ENCODE measurements at regions not wholly inside any gene's neighbourhood (a gene's known extent, or its start where the extent isn't known, plus 50 kb on each side); places are given as distances from the start of the nearest gene placed in this dataset.

DNA sequence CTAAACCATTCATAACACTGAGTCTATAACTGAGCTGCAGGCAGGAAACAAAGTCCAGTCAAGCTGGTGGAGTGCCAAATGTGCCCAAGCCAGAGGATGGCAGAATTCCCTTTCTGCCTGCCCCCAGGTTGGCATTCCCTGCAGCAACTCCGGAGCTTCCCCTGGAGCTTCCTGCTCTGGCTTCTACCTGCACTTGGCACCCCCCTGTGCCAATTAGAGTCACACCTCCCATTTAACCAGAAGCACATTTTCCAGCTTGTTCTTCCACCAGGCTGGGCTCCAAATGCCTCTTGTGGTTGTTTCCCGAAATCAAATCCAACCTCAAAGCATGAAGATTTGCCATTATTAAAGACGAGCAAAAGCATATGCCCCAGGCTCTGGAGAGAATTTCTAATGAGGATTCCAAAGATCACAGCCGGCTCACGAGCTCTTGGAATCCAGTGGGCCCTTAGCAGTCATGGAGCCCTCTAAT, 294.5 kb downstream of the RRAGC start:
- Histone ChIP-seq H3K27ac (no peak overlapping the region), H3K36me3 (no peaks in the 10 kb centered on the region), H3K27me3 (peaks cover 18% of the 10 kb centered on the region), H3K9me3 (ENCODE audit: low read depth) (no peaks in the 10 kb centered on the region), H3K4me3 (no peak overlapping the region), H3K4me1 (ENCODE audit: low read depth) (peaks cover 4% of the 10 kb centered on the region)
- no peak for DNase-seq (ENCODE audit: low read depth in 1 of 2, low spot score in 1 of 2)
- no peak for TF ChIP-seq CTCF (IDR thresholded peaks at IDR 0.05; ENCODE audit: low read depth, low read length)

DNA sequence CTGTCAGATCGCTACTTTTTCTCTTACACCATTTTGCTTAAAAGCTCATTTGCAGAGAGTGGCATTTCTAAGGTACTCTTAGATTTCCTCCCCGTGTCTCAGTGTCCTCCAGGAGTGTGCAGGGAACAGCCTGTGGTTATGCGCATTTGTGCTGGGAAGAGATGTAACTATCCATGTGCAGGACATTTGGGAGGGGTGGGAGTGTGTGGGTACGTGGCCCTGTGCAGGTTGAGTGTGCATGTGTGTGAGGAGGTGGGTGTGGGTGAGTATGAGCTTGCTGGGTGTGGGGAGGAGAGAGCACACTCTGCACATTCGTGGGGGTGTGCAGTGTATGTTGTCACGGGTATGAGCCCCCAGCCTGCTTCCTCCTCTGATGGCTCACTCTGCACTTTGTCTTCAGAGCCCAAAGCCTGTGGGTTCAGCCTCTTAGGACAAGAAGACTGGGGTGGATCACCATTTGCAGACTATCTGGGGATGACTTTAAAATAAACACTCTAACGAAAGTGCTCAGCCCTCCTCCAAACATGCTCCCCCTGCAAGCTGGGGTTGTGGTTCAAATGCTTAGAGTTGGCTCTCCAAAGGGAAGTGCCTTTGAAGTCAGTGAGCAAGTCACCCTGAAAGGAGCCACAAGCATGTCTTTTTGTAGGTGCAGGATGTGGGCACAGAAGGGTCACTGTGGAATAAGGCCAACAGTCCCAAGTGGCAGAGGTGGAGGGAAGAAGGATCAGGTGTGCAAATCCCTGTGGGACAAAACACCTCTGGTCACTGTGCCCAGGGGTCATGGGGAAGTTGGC, 295.4 kb downstream of the RRAGC start:
- TF ChIP-seq CTCF (IDR thresholded peaks at IDR 0.05; ENCODE audit: low read depth, low read length) = no peak
- H3K4me3 ChIP-seq = no peak overlapping the region

DNA sequence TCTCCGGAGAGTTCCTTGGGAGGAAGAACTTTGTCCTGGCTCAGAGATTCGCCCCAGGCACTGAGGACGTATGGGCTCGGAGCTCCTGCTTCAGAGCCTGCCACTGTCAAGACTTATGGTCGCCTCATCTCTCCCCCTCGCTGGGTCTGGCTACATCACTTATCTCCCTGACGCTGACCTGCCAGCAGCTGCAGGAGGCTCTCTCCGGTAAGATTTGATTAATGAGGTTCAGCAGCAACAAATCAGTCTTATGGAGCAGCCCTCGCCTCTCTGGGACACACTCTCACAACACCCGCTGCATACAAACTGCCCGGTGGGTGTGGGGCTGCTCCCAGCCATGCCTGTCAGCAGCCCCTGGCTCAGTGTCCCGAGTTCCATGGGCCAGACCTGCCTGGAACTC, 297.8 kb downstream of the RRAGC start:
- no peaks in the 10 kb centered on the region for H3K36me3 ChIP-seq
- peak in 1 of 2 donors; percentile 12 for DNase-seq (ENCODE audit: low read depth in 1 of 2, low spot score in 1 of 2)
- H3K4me3 ChIP-seq = no peak overlapping the region
- H3K4me1 ChIP-seq (ENCODE audit: low read depth) = peaks cover 2% of the 10 kb centered on the region
- no peak for TF ChIP-seq CTCF (IDR thresholded peaks at IDR 0.05; ENCODE audit: low read depth, low read length)
- peaks cover 22% of the 10 kb centered on the region for H3K27me3 ChIP-seq
- no peaks in the 10 kb centered on the region for H3K9me3 ChIP-seq (ENCODE audit: low read depth)
- no peak overlapping the region for H3K27ac ChIP-seq

More for the DNA sequence above, 295.4 kb downstream of the RRAGC start:
- Histone ChIP-seq H3K4me1 (ENCODE audit: low read depth) (peaks cover 2% of the 10 kb centered on the region), H3K9me3 (ENCODE audit: low read depth) (no peaks in the 10 kb centered on the region), H3K27me3 (peaks cover 22% of the 10 kb centered on the region), H3K27ac (no peak overlapping the region), H3K36me3 (no peaks in the 10 kb centered on the region)
- no peak for DNase-seq (ENCODE audit: low read depth in 1 of 2, low spot score in 1 of 2)

DNA sequence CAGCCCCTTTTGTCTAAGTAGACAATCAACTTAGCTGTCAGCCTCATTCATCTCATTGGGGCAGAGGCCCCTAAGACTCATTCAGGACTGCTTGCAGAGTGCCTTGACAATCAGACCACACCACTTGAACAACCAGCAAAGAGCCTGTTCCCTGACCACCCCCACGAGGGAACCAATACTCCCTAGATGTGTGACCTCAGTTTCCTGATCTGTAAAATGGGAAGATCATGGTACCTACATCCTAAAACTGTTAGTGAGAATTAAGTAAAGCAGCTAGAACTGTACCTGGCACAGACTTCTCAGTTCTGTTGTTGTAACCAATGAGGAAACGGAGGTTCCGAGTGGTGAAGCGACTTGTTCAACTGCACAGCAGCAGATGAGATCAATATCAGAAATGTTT, 298.5 kb downstream of the RRAGC start:
- no peaks in the 10 kb centered on the region for H3K9me3 ChIP-seq (ENCODE audit: low read depth)
- H3K27me3 ChIP-seq = peaks cover 22% of the 10 kb centered on the region
- H3K36me3 ChIP-seq = no peaks in the 10 kb centered on the region
- H3K27ac ChIP-seq = no peak overlapping the region
- no peak for TF ChIP-seq CTCF (IDR thresholded peaks at IDR 0.05; ENCODE audit: low read depth, low read length)
- DNase-seq (ENCODE audit: low read depth in 1 of 2, low spot score in 1 of 2) = no peak
- no peak overlapping the region for H3K4me3 ChIP-seq
- H3K4me1 ChIP-seq (ENCODE audit: low read depth) = peaks cover 2% of the 10 kb centered on the region

GRCh38 chr1:38560457-38560856, 299.1 kb downstream of the RRAGC start:
- no peak overlapping the region for H3K27ac ChIP-seq

More at GRCh38 chr1:38560457-38560856, 299.1 kb downstream of the RRAGC start:
- no peak overlapping the region for H3K4me3 ChIP-seq
- H3K36me3 ChIP-seq = no peaks in the 10 kb centered on the region
- H3K9me3 ChIP-seq (ENCODE audit: low read depth) = no peaks in the 10 kb centered on the region
- no peak for TF ChIP-seq CTCF (IDR thresholded peaks at IDR 0.05; ENCODE audit: low read depth, low read length)
- H3K27me3 ChIP-seq = peaks cover 20% of the 10 kb centered on the region
- H3K4me1 ChIP-seq (ENCODE audit: low read depth) = peaks cover 2% of the 10 kb centered on the region
- no peak for DNase-seq (ENCODE audit: low read depth in 1 of 2, low spot score in 1 of 2)

Data from cardiac muscle cell (in vitro differentiated cells and primary cell).